HG03575 (cell line): ENCODE measurements at regions not wholly inside any gene's neighbourhood (a gene's known extent, or its start where the extent isn't known, plus 50 kb on each side); places are given as distances from the start of the nearest gene placed in this dataset.
"Not testable (repeated sequence)": the region's sequence is repeated elsewhere in the genome, so short reads cannot be mapped to it uniquely, and the experiment has no call there.

Experiments used
- ATAC-seq: cut with Tn5 transposase; IDR thresholded peaks from one replicate; pipeline ENCODE4 v1.9.1; 2021; ENCODE audit not compliant: unreplicated experiment, insufficient number of reproducible peaks, low FRiP score; ENCODE audit errors: extremely low read depth

DNA sequence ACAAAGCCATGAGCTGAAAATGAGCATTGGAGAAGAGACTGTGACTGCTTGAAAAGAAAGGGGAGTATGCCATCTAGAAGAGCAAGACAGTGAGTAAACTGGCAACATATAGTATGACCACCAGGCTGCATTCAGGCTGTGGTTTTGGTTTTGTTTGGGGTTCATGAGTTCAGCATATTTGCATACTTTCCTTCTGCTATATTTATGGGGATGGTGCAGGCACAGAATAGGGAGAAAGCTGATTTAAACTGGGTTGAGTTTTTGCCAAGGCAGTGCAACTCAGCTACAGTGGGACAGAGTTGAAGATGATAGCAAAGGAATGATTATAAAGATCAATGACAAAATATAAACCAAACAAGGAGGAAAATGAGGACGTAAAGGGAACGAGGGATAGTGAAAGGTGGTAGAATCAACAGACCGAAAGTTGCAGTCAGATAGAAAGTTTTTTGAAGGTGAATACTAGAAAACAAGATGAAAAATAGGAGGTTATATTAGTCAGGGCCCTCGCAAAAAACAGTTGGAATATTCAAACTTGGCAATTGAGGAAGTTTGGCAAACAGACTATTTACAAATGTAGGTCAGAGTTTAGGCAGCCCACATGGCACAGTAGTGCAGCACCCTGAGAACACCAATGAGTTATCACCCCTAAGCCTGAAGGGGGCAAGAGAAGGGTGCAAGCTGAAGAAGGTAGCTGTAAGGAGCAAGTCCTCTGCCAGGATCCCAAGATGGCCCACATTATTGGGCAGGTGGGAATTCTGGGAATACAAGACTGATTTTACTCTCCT, 114.8 kb upstream of the MAP9 start:
- peak; percentile 98 for ATAC-seq

DNA sequence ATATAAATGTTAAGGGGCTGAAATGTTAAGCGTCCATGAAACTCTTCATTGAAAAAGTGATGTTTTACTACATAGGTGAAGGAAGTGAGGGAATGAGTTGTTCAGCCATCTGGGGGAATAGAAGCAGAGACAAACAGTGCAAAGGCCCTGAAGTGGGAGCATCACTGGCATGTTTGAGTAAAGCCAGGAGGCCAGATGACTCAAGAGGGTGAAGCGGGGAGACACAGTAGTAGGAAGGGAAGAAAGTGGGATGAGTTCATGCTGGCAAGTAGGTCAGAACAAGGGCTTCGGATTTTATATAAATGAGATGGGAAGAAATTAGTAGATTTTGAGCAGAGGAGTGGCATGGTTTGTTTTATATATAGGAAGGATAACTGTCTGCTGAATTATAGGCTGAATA, 112.5 kb upstream of the MAP9 start:
- no peak for ATAC-seq

DNA sequence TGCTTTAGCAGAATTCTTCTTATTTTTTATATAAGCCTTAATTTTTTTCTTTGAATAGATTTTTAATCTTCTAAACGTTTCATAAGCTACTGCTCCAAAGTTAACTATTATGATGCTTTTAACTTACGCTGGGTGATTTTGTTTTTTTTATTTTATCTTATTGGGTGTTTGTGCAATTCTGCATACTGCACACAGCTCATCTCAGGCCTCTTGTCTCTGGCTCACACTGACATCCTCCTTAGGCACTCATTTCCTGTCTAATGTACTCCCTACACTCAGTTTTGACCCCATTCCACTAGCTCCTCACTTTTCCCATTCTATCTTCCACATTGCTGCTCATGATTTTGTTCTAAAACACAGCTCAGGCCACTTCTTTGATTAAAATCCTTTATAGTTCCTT, 111.9 kb upstream of the MAP9 start:
- no peak for ATAC-seq

DNA sequence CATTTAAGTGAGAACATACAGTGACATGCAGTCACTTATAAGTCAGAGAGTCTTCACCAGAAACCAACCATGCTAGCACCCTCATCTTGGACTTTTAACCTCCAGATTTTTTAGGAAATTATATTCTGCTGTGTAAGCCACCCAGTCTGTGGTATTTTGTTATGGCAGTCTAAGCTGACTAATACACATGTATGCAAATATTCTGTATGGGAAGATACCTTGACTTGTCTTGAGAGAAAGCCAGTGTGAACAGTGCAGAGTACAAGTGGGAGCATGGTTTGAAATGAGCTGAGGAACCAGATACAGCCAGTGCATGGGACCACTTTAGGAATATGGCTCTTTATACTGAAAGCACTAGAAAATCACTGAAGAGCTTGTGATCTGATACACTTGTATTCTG, 110.4 kb upstream of the MAP9 start:
- no peak for ATAC-seq

DNA sequence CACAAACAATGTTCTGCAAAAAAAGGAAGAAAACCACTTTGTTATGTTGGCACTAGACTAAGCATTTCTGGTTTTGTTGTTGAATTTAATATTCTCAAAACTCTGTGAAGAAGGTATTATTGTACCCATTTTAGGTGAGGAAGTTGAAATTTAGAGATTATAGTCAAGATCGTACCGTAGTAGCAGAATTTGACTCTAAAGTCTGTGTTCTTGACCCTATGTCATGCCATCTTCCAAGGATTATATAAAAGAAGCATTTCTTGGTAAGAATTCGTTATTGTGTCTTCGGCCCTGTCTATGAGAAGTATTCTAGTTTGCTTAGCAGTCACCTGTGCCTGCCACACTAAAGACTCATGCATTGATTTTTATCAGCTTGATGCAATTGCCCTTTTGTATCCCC, 104.4 kb upstream of the MAP9 start:
- no peak for ATAC-seq

DNA sequence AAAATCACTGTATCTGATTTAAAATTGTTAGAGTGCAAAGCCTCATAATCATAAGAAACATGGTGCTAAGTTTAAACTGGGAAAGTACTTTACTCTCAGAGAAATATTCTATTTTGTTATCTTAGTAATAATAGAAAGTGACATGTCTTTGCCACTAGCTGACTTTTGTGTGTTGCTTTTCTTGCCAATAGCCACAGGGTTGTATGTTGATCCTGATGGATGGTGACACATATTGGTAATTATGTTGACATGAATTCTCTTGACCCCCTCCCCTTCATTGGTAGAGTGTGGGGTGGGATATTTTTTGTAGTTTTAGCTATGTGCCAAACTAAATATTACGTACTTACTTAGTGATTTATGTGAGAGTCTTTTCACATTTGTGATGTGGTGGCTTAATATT, 103.1 kb upstream of the MAP9 start:
- ATAC-seq: no peak

DNA sequence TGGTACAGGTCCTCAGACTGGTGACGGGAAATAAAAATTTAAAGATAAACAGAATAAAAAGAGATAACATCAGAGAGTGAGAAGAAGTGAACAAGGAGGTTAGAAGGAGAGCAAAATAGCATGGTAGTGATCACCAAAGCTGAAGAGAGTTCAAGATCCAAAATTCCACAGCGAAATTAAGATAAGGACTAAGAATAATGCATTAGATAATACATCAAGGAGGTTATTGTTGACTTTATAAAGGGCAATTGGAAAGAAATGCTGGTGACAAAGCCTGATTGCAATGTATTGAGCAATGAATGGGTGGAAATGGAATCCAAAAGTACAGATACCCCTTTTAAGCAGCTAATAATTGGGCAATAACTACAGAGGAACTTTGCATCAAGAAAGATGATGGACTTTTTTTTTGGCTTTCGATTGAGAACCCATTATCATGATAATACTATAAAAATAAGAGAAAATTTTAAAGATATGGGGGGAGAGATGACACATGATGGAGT, 101.6 kb upstream of the MAP9 start:
- no peak for ATAC-seq

DNA sequence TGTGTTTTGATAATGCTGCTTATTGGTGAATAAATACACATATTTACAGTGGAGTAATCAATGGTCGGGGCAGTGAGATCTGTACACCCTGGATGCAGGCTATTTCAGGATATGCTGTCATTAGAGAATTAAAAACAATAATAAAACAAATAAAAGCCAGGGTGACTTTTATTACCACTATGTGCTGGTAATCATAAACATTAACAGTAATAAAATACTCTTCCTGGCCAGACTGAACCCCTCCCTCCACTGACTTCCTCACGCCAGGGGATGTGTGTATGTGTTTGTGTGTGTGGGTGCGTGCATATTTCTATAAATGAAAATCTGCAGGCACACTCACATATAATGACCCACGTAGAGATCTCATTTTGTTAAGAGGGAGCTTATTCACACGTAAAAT, 98.0 kb upstream of the MAP9 start:
- ATAC-seq: no peak

DNA sequence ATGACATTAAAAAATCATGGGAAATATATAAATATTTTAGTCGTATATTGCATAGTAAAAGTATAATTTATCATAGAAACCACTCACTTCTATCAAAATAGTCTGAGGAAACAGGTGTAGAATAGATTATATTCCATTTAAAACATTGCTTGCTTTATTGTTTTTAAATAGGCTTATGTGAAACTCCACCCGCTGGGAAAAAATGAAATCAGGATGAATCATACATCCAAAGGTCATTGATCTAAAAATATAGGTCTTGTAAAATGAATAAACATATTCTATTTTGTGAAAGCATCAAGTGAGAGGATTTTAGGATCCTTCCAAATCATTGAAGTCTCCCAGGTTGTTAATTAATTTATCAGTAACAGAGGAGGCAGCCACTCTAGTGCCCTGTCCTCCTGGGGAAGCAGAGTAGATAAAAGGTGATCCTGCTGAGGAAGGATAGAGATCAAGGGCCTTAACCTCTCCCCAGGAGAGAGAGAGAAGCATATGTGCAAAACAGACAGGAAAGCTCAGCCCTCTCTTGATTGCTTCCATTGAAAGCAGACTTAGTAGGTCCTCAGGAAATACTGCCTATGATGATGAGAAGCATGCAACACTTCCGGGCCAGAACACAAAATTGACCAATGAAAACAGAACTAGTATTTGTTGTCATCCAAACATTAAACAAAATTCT, 96.8 kb upstream of the MAP9 start:
- ATAC-seq: no peak

DNA sequence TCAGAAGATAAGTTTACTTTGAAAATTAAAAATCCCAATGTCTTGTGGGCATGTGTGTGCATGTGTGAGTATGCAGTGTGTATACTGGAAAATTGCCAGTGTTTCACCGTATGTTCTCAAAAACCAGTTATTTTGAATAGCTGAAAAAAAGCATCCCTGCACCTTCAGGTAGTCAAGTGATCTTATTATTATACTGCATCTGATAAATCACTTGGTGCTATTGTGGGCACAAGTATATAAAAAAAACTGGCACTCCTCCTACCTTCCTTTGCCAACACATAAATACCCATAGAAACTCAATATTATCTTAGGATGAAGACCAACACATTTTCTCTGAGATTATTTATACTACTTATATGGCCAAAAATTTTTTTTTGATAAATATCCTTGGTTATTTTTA, 91.5 kb upstream of the MAP9 start:
- no peak for ATAC-seq

DNA sequence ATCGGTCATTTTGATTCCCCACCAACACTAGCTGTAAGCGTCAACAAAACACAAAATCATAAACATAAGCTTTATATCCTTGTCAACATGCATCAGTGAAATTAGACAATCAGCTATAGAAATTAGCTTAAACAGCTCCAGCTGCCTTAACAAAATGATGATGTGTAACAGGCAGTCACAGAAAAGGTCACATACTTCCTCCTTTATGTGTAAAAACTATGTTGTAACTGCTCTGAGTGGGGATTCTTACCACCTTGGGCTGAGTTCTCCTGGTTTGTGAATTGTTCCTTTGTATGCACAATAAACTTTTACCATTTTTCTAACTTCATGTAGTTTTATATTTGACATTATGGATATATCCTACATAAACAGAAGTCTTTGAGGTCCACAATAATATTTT, 73.9 kb upstream of the MAP9 start:
- ATAC-seq: no peak

DNA sequence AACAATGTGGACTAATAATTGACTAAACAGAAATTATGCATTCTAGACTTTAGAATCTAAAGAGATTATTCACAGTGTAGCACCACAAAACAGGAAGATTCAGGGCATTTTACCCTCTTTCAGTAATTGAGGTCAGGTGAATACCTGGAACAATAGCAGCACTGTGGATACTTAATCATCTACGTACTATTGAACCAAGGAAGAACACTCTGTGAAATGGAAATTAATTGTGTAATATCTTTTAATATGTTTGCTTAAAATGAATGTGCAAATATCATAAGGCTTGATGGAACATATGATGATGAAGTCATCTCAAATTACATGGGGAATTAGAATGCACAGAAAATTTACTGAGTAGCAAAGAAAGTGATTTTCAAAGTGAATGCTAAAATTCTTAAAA, 68.5 kb upstream of the MAP9 start:
- ATAC-seq: no peak

DNA sequence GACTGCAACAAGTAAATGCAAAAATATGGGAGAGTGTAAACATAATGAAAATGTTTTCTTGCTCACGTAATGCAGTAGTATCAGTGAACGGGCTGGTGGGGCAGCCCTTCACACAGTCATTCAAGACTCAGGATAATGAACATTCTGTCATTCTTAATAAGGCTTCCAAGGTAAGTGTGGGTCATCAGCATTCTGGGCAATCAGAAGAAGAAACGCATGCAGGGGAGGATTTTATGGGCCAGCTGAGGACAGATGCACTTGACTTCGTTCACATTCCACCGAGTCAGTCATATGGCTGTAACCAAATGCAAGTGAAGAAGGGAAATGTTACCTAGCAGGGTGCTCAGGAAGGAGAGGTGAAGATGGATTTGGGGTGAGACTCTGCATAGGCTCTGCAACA, 68.0 kb upstream of the MAP9 start:
- ATAC-seq: no peak

DNA sequence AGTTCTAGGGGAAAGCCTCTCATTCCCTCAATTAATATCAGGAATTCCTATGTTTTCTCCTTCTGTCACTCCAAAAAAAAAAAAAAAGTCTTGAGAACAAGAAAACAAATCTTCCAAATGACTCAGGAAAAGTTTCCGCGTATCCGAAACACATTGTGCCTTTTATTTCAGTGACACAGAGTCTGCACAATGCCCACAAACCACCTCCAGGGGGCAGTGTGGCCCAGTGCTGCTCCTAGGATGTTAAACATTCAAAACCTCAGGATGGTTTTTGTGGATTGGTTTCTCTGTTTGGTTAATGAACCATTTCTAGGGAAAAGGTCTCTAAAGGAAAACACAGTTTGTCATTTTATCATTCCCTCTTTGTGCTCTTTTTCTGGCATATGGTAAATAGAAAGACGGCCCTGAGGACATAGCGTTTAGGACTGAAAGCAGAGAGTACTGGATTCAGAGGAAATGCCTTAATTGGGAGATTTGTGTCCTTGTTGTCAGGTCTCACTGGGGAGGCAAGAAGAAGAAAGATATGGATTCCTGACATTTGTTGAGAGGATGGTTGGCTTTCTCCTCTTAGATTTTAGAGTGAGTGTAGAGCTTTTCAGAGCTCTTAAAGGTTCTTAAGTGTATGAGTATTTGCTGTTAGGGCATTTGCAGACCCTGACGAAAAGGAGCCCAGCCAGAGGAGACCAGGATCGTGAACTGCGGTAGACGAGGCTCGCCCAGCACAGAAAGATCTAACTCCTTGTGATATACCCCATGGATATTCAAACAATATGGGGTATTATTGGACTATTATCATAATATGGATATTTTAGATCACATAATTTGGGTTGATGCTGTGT, 65.7 kb upstream of the MAP9 start:
- no peak for ATAC-seq

DNA sequence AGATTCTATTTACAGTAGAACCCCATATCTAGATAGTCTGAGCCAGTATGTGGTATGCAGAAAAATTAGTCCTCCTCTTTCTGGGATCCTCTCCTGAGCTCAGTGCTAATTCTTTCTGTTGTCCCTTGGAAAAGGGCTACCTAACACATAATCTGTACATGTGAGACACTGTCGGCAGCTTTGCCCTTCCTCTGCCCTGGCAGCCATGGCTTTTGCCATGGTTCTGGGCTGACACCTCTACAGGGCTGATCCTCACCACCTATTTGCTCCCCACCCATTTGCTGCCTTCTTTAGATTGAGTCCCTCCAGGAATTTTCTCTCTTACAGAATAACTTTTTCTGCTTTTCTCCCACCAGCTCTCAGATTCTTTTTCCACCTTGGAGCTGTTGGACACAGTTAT, 64.7 kb upstream of the MAP9 start:
- no peak for ATAC-seq

DNA sequence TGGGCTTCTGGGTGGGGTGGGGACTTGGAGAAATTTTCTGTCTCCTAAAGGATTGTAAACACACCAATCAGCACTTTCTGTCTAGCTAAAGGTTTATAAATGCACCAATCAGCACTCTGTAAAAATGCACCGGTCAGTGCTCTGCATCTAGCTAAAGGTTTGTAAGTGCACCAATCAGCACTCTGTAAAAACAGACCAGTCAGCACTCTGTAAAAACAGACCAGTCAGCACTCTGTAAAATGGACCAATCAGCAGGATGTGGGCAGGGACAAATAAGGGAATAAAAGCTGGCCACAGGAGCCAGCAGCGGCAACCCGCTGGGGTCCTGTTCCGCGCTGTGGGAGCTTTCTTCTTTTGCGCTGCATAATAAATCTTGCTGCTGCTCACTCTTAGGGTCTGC, 63.0 kb upstream of the MAP9 start:
- ATAC-seq: not testable (repeated sequence)

DNA sequence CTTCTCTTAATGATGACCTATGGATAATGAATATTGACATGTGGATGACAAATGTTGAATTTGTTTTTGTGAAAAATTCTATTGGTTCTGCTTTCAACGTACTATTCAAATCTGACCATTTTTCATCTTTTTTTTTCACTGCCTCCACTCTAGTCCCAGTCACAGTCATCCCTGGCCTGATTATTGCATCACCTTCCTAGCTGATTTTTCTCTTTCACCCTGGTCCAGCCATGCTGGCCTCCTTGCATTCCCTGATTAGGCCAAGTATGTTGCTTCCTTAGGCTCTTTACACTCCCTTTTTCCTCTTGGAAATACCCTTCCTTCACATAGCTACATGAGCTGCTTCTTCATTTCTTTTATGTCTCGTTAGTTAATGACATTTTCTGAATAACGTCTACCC, 58.1 kb upstream of the MAP9 start:
- no peak for ATAC-seq

DNA sequence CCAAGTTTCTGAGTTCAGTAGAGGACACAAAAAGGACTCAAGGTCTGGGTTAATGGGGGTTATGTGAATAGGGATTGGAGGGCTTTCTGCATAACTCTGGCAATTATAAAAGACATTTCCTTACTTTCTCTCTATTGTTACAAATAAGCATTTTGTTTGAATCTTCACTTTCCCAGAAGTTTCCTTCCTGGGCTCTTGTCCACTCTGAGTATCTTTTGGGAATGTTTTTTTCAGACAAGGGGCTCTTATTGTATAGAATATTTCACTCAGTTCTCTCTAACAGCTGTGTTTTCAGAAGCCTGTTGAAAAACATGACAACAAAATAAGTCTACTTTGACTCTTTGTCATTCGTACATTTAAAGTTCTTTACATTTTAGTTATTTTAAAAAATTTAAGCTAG, 57.6 kb upstream of the MAP9 start:
- ATAC-seq: no peak

DNA sequence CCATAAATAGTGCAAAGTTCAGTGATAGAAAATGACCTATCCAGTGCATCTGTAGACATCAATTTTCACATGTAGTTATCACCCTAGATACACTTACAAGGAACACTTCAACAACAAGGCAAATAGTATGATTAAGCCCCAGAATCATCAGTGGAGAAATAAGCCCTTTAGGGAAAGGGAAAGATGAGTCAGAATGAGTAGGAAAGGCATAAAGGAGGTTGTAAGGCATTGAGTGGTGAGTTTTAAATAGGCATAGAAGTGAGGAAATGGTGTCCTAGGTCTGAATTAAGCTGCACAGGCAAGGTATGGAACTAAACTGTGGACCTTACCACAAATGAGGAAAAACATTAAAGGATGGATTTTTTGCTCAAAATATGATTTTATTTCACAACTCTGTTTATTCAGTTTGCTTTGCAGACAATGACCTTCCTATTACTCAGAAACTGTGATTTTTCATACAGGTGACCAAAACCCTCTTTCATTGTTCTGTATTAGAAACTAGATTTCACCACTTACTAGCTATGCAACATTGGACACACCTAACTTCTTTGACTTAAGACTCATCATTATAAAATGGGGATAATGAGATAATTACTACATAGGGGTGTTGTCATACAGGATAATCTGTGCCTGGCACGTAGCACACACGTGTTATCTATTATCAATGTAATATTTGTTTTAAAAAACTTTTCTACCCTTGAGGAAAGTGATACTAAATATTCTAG, 57.0 kb upstream of the MAP9 start:
- ATAC-seq: no peak
